Caco-2 (cell line): ENCODE measurements at regions not wholly inside any gene's neighbourhood (a gene's known extent, or its start where the extent isn't known, plus 50 kb on each side); places are given as distances from the start of the nearest gene placed in this dataset.

ENCODE experiments used
- BruUV-seq: library from RNA; stranded (reverse); fragments of 400-500 nt; replicated peaks from 2 replicates; lab custom pipeline; 2021; lab: Mats Ljungman, UMichigan
- CTCF ChIA-PET: fragments of 300-600 bp; sonication (Branson Sonifier 250); formaldehyde crosslinking; loops from one replicate; lab custom pipeline; 2022; ENCODE audit warnings: antibody characterized with exemption; lab: Charles Lee
- POLR2A ChIA-PET: fragments of 300-600 bp; sonication (Branson Sonifier 250); formaldehyde crosslinking; loops from one replicate; lab custom pipeline; 2022; ENCODE audit warnings: antibody characterized with exemption; lab: Charles Lee
- DNase-seq, 2 experiments: peaks; one replicate each; pipeline versions ENCODE4 v3.0.0 to v3.0.0-alpha.2; 2020 to 2022
- H3K27me3 ChIP-seq: replicated peaks from 2 replicates; pipeline ENCODE4 v1.6.0; 2011; ENCODE audit warnings: low read length; ENCODE audit not compliant: control insufficient read depth, insufficient read depth
- H3K36me3 ChIP-seq: 2 replicates; pipeline ENCODE4 v1.5.1; 2011; ENCODE audit warnings: low read length; ENCODE audit not compliant: control insufficient read depth, insufficient read depth
- H3K4me1 ChIP-seq: fragments of 250-450 bp; sonication (Bioruptor Pico); 2 replicates; pipeline ENCODE4 v1.5.1; 2020; ENCODE audit warnings: mild to moderate bottlenecking
- H3K4me3 ChIP-seq: 2 replicates; pipeline ENCODE4 v1.5.1; 2011; ENCODE audit warnings: low read depth, mild to moderate bottlenecking, control low read depth, low read length
- H3K9me3 ChIP-seq: fragments of 250-450 bp; sonication (Bioruptor Pico); 2 replicates; pipeline ENCODE4 v1.5.1; 2020; ENCODE audit warnings: mild to moderate bottlenecking, moderate library complexity
- H3K27ac Mint-ChIP-seq: one replicate; pipeline ENCODE4 v1.8.0; 2022; ENCODE audit warnings: mixed read lengths; ENCODE audit not compliant: unreplicated experiment
- H3K27me3 Mint-ChIP-seq: one replicate; pipeline ENCODE4 v1.8.0; 2022; ENCODE audit warnings: mixed read lengths; ENCODE audit not compliant: insufficient read depth, unreplicated experiment
- H3K36me3 Mint-ChIP-seq: one replicate; pipeline ENCODE4 v1.8.0; 2022; ENCODE audit warnings: mild to moderate bottlenecking, mixed read lengths; ENCODE audit not compliant: insufficient read depth, unreplicated experiment
- H3K4me1 Mint-ChIP-seq: one replicate; pipeline ENCODE4 v1.8.0; 2022; ENCODE audit warnings: low read depth, mixed read lengths; ENCODE audit not compliant: unreplicated experiment
- H3K4me3 Mint-ChIP-seq: one replicate; pipeline ENCODE4 v1.8.0; 2022; ENCODE audit warnings: mild to moderate bottlenecking, moderate library complexity, mixed read lengths; ENCODE audit not compliant: unreplicated experiment
- H3K9me3 Mint-ChIP-seq: one replicate; pipeline ENCODE4 v1.8.0; 2022; ENCODE audit warnings: mixed read lengths; ENCODE audit not compliant: unreplicated experiment
- CTCF ChIP-seq, 2 experiments: fragments of 200-600 bp in 1 of 2; IDR thresholded peaks; 1 replicate in 1 of 2; 2 replicates in 1 of 2; pipeline versions ENCODE4 v1.5.1 to v1.8.0; 2011 to 2022; ENCODE audit warnings: antibody characterized with exemption in 1 of 2, control low read depth in 1 of 2, inconsistent platforms in 1 of 2, low read depth in 1 of 2, low read length in 1 of 2, mild to moderate bottlenecking in 1 of 2, moderate library complexity in 1 of 2; ENCODE audit not compliant: insufficient read depth in 1 of 2, severe bottlenecking in 1 of 2, unreplicated experiment in 1 of 2
- intact Hi-C: fragments of 100-400 bp; cut with micrococcal nuclease; formaldehyde crosslinking; loops from one replicate; pipeline ENCODE4 v1.10.0; 2022; ENCODE audit not compliant: unreplicated experiment

DNA sequence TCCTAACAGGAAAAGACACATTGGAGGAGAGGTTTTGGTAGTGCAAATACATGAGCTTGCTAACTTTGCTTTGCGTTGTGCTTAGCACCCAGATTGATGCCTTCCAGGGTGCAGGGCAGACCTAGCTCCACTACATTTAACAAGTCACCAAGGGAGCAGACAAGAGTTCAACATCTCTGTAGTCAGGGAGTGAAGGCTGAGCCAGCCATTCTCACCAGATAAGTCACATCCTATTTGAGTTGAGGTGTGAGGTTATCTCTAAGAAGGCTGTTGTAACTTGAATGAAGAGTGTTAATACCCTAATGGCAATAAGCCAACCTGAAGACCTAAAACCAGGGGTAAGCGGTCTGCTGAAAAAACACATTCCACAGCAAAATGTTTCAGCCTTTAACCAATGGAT lies 69.6 kb upstream of the DSEL start:
- no TSS peak for BruUV-seq
- Histone ChIP-seq H3K4me3 (no peak overlapping the region), H3K4me1 (no peaks in the 10 kb centered on the region), H3K27me3 (no peaks in the 10 kb centered on the region), H3K9me3 (no peaks in the 10 kb centered on the region), H3K36me3 (no peaks in the 10 kb centered on the region)
- Mint-ChIP-seq H3K27ac (no peak overlapping the region), H3K4me1 (no peaks in the 10 kb centered on the region), H3K9me3 (no peaks in the 10 kb centered on the region), H3K36me3 (no peaks in the 10 kb centered on the region), H3K27me3 (no peaks in the 10 kb centered on the region), H3K4me3 (no peak overlapping the region)
- ChIA-PET CTCF (no interaction called here), POLR2A (no interaction called here)
- TF ChIP-seq CTCF (IDR thresholded peaks at IDR 0.05; ENCODE audit: insufficient read depth in 1 of 2, low read depth in 1 of 2, low read length in 1 of 2, severe bottlenecking in 1 of 2, unreplicated experiment in 1 of 2) = no peak
- intact Hi-C loops = no loop called here
- no peak for DNase-seq

DNA sequence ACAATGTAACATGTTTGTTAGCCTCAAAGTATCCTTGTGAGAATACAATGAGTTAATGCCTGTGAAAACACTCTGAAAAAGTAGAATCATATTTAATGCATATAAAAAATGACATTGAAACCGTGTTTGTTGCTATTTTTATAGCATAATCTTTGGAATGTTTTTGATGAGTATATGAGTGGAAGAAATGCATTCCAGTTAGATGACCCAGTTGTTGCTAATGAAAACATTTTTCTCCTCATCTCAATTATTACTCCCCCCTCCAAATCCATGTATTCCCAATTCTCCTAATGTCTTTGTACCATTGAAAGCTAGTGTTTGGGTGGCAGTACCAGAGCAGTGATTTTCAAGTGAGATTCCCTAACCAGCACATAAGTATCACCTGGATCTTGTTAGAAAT lies 67.1 kb upstream of the DSEL start:
- no peaks in the 10 kb centered on the region for H3K36me3 ChIP-seq
- Mint-ChIP-seq H3K9me3 (no peaks in the 10 kb centered on the region), H3K4me3 (no peak overlapping the region), H3K27ac (no peak overlapping the region), H3K4me1 (no peaks in the 10 kb centered on the region), H3K27me3 (no peaks in the 10 kb centered on the region), H3K36me3 (no peaks in the 10 kb centered on the region)
- ChIA-PET CTCF (no interaction called here), POLR2A (no interaction called here)
- BruUV-seq = no TSS peak
- H3K4me1 ChIP-seq = no peaks in the 10 kb centered on the region
- TF ChIP-seq CTCF (IDR thresholded peaks at IDR 0.05; ENCODE audit: insufficient read depth in 1 of 2, low read depth in 1 of 2, low read length in 1 of 2, severe bottlenecking in 1 of 2, unreplicated experiment in 1 of 2) = no peak
- H3K9me3 ChIP-seq = no peaks in the 10 kb centered on the region
- H3K4me3 ChIP-seq = no peak overlapping the region
- intact Hi-C loops = no loop called here
- no peak for DNase-seq
- H3K27me3 ChIP-seq = no peaks in the 10 kb centered on the region

- no peaks in the 10 kb centered on the region for H3K36me3 Mint-ChIP-seq
- intact Hi-C loops = no loop called here
- no peak overlapping the region for H3K27ac Mint-ChIP-seq
- CTCF ChIA-PET = no interaction called here
- no TSS peak for BruUV-seq
- H3K9me3 Mint-ChIP-seq = no peaks in the 10 kb centered on the region
- no peaks in the 10 kb centered on the region for H3K36me3 ChIP-seq
- no peaks in the 10 kb centered on the region for H3K4me1 ChIP-seq
- no peaks in the 10 kb centered on the region for H3K27me3 Mint-ChIP-seq
- no peaks in the 10 kb centered on the region for H3K4me1 Mint-ChIP-seq
- no peak for DNase-seq
- POLR2A ChIA-PET = no interaction called here
- no peak for TF ChIP-seq CTCF (IDR thresholded peaks at IDR 0.05; ENCODE audit: insufficient read depth in 1 of 2, low read depth in 1 of 2, low read length in 1 of 2, severe bottlenecking in 1 of 2, unreplicated experiment in 1 of 2)
- no peak overlapping the region for H3K4me3 Mint-ChIP-seq
- no peaks in the 10 kb centered on the region for H3K27me3 ChIP-seq
- H3K9me3 ChIP-seq = no peaks in the 10 kb centered on the region
- no peak overlapping the region for H3K4me3 ChIP-seq
Measured at GRCh38 chr18:67582488-67582887, 66.0 kb upstream of the DSEL start.
